ENCODE measurements at regions not wholly inside any gene's neighbourhood (a gene's known extent, or its start where the extent isn't known, plus 50 kb on each side); places are given as distances from the start of the nearest gene placed in this dataset.
A peak's percentile ranks its signal among the peaks of the same experiment; 100 is the strongest.
"Not testable (repeated sequence)": the region's sequence is repeated elsewhere in the genome, so short reads cannot be mapped to it uniquely, and the experiment has no call there.

- no peak for DNase-seq
Observed at GRCh38 chr12:25797949-25798348, 160.5 kb upstream of the RASSF8 start.

DNA sequence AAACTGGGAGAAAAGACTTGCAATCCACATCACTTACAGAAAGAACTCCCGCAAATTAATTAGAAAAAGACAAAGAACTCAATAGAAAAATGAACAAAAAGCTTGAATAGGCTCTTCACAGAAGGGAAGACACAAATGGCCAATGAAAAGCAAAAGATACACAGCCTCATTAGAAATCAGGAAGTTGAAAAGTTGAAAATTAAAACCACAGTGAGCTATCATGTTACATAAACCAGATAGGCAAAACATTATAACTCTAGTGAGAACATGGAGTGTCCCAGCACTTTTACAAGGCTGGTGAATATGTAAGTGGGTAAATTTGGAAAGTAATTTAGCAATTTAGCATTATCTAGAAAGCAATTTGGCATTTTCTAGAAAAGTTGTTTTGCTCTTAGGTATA, 158.4 kb upstream of the RASSF8 start:
- no peak for DNase-seq

DNA sequence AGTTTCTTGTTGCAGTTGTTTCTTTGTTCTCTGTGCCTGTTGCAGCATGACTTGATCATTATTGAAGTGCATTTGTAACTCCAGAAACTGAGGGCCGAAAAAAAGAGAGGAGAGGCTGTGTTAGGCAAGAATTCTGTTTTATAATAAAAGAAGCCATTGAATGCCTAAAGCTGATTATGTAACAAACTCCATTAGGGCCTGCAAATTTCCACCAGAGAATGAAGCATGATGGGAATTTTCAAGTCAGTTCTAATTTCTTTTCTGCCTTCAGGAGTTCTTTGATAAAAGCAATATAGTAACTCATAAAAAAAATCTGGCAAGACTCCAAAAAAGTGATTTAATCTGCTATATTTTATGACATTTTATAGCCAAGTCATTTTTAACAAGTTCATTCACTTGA, 156.7 kb upstream of the RASSF8 start:
- DNase-seq: no peak

DNA sequence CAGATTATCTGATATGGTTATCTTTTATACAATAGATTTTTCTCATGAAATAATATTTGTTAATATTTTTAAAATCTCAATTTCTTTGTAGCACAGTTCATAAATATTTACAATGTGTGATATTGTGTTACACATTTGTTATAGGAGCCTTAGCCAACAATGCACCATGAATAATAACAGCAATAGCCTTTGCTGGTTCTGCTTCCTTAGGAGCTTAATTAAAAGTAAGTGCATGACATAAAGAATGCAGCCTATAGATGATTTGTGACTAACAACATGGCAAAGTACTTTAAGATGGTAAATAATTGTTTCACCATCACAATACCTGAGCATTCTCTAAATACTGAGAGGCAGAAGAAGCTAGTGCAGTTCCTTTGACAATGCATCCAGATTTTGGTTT, 156.3 kb upstream of the RASSF8 start:
- no peak for DNase-seq

DNA sequence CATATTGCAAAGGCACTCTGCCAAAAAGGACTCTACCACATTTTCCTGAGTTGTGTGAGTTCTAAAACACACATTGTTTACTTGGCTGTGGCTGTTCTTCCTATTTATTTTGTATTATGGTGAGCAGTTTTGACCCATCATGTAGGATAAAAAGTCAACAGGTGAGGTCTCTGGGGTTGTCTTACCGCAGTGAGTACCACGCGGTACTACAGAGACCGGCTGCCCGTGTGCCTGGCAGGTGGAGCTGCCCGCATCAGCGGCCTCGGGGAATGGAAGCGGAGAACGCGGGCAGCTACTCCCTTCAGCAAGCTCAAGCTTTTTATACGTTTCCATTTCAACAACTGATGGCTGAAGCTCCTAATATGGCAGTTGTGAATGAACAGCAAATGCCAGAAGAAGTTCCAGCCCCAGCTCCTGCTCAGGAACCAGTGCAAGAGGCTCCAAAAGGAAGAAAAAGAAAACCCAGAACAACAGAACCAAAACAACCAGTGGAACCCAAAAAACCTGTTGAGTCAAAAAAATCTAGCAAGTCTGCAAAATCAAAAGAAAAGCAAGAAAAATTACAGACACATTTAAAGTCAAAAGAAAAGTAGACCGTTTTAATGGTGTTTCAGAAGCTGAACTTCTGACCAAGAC, 155.3 kb upstream of the RASSF8 start:
- DNase-seq: not testable (repeated sequence)

GRCh38 chr12:25804286-25804685, 154.2 kb upstream of the RASSF8 start:
- peak; percentile 28 for DNase-seq

DNA sequence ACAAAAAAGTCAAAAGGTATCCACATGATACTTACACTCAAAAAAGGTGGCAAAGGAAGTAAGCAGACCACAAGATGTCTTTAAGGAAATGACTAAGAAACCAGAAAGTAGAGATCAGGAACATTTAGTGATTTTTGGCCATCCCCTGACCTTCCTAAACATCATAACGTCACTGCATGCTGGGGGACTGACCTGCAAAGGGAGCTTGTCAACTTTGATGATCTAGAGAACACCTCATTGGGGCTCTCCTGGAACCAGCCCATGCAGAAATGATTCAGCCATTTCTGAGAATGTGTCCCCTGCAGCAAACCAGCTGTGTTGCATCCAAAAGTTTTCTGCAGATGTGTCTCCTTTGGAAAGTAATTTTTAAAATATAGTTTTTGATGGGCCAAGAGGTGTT, 152.2 kb upstream of the RASSF8 start:
- DNase-seq: peak; percentile 53

DNA sequence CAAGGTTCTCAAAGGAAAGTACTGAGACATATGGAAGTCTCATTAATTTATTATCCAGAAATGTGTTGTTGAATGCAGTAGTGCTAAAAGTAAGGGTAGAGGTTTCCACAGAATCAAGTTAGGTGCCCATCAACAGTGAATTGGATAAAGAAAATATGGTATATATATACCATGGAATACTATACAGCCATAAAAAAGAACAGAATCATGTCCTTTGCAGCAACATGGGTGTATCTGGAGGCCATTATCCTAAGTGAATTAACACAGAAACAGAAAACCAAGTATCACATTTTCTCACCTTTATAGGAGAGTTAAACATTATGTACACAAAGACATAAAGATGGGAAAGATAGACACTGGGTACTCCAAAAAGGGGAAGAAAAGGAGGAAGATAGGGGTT, 149.9 kb upstream of the RASSF8 start:
- DNase-seq: no peak

GRCh38 chr12:25810683-25811082, 147.8 kb upstream of the RASSF8 start:
- no peak for DNase-seq

- DNase-seq: peak; percentile 50
Observed at GRCh38 chr12:25811656-25812126, 146.8 kb upstream of the RASSF8 start.

DNA sequence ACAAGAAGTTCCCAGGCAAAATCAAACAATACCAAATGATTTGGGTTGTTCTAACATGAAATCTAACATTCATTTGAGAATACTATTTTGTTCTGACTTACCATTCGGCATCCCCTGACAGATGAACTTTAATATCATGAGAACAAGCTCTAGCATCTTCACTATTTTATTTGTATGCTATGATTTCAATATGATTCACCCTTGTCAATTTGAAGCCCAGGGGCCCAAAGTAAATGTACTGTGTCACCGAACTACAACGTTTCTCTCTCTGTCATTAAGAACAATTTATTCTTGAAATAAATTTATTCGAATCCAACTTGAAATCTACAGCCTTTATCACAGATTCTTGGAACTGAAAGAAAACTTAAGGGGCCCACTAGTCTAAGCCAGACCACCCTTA, 146.2 kb upstream of the RASSF8 start:
- no peak for DNase-seq

DNA sequence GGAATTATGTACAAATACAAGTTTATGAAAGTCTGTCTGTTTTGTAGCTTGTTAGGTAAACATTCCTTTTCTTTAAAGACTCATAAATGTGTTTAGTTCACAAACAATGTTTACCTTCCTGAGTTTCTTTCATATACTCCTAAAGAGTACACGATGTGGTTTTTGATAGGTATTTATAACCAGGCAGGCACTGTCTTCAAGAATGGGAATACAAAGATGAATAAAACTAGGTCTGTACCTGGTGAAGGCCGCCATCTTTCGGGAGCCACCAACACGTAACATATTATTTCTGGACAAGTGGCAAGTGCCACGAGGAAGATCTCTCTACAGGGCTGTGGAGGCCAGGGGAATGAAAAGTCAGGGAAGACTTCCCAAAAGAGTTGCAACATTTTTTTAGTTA, 144.6 kb upstream of the RASSF8 start:
- DNase-seq: no peak

- no peak for DNase-seq
Observed at GRCh38 chr12:25816637-25817036, 141.8 kb upstream of the RASSF8 start.

- peak; percentile 17 for DNase-seq
Observed at GRCh38 chr12:25817166-25817565, 141.3 kb upstream of the RASSF8 start.

DNA sequence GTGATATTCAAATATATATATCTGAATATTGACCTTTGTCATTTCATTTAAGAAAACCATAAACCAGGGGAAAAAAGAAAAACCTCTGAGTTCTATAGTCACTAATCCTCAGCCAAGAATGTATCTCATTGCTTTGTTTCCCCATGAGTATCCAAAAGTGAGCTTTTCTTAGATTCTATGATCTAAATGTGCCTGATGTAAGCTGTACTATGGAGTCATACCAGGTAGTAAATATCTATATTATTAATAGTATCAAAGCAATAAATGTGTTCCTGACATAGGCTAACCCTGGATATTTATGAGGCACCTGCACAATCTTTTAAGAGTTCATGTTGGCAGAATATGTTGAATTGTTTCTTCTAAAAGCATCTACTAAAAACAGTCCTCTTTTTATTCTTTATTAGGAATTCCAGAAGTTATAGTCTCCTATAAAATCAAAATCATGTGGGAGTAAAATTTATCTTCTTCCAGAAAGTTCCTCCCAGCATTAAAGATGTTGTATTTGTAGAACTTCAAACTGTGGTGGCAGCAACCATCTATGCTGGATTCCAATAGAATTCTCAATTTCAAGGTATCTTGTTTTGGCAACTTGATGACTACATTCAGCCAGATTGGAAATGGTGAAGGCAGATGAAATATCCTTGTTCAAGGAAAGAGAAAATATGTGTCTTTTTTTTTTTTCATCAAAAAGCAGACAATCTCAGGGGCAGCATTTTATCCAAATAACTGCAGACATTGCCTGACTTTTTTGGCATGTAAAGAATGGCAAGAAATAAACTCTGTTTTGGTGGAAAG, 139.7 kb upstream of the RASSF8 start:
- no peak for DNase-seq

- DNase-seq: no peak
Observed at GRCh38 chr12:25819691-25820090, 138.8 kb upstream of the RASSF8 start.

- no peak for DNase-seq
Observed at GRCh38 chr12:25822281-25822680, 136.2 kb upstream of the RASSF8 start.

DNA sequence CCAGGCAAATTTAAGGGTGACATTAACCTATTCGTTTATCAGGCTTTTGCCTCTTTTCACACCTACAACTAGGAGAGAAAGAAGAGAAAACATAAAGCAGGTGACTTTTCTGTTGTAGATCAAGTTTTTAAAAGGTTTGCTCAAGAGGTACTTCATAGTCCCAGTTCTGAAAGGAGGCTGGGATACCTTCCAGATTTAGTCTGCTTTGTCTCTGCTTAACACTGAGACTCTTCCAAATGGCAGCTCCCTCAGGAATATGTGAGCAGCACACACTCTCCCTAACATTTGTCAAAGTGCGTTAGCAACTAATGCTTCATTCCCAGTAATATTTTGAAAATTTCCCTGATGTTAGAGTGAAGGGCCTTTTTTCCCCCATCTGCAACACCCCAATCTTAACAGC, 133.7 kb upstream of the RASSF8 start:
- no peak for DNase-seq

DNA sequence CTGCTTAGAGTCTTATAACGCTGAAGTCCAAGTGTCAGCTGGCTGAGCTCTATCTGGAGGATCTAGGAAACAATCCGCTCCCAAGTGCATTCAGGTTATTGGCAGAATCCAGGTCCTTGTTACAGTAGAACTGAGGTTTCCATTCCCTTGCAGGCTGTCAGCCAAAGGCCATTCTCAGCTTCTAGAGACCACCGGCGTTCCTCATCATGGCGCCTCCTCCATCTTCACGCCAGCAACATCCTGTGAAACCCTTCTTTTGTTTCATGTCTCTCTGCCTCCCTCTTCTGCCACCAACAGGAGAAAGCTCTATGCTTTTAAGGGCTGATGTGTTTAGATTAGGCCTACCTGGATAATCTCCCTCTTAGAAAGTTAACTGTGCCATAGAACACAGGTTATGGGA, 133.0 kb upstream of the RASSF8 start:
- peak; percentile 28 for DNase-seq

- no peak for DNase-seq
Observed at GRCh38 chr12:25827141-25827540, 131.3 kb upstream of the RASSF8 start.

DNA sequence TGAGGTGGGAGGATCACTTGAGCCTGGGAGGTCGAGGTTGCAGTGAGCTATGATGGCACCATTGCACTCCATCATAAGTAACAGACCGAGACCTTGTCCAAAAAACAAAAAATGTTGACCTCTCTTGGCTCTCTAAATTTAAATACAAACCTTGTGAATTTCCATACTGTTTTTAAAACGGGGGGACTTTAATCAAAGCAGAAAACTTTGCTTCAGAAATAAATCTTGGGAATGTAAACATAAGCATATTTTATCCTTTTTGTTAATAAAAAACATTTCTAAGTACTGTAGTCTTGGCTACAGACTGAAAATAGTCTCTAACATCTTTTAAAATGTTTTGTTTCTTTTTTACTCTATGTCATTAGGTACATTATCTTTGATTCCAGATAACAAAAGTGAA, 130.7 kb upstream of the RASSF8 start:
- DNase-seq: no peak

DNA sequence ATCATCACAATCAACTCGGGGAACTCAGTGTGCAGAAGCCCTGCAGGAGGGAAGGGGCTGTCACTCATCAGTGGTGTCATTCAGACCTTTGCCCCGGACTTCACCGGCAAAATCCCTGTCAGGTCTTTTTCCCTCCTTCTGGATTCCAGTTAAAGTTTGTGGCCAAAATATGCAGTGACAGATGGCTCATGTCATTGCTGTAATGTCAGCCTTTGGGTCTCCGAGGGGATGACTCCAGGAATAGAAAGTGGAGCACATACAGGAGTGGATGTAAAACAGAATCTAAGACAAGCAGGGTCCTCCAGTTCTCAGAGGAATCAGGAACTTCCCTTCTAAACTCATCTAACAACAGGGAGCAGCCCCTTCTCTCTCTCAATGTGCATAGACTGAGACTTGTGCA, 130.3 kb upstream of the RASSF8 start:
- no peak for DNase-seq

- DNase-seq: peak; percentile 93
Observed at GRCh38 chr12:25829192-25829591, 129.3 kb upstream of the RASSF8 start.

GRCh38 chr12:25830456-25830855, 128.0 kb upstream of the RASSF8 start:
- DNase-seq: peak; percentile 84

GRCh38 chr12:25833657-25834056, 124.8 kb upstream of the RASSF8 start:
- no peak for DNase-seq
